ENCODE measurements at regions not wholly inside any gene's neighbourhood (a gene's known extent, or its start where the extent isn't known, plus 50 kb on each side); places are given as distances from the start of the nearest gene placed in this dataset.

- Mint-ChIP-seq H3K4me3 (no peak overlapping the region), H3K27ac (no peak overlapping the region), H3K9me3 (no peaks in the 10 kb centered on the region), H3K27me3 (peaks cover 0 to 3% of the 10 kb centered on the region in 2 donors), H3K36me3 (no peaks in the 10 kb centered on the region), H3K4me1 (peaks cover 0 to 7% of the 10 kb centered on the region in 2 donors)
- DNase-seq (no peak), ATAC-seq (replicated peaks) (no peak)
These were observed 287.6 kb upstream of the PWP1 start for GRCh38 chr12:107397890-107398500.

- Mint-ChIP-seq H3K4me1 (peaks cover 0 to 7% of the 10 kb centered on the region in 2 donors), H3K4me3 (no peak overlapping the region), H3K36me3 (no peaks in the 10 kb centered on the region), H3K27me3 (peaks cover 0 to 3% of the 10 kb centered on the region in 2 donors), H3K27ac (no peak overlapping the region), H3K9me3 (no peaks in the 10 kb centered on the region)
- DNase-seq (no peak), ATAC-seq (replicated peaks) (no peak)
These were observed 286.6 kb upstream of the PWP1 start for GRCh38 chr12:107399046-107399445.

DNA sequence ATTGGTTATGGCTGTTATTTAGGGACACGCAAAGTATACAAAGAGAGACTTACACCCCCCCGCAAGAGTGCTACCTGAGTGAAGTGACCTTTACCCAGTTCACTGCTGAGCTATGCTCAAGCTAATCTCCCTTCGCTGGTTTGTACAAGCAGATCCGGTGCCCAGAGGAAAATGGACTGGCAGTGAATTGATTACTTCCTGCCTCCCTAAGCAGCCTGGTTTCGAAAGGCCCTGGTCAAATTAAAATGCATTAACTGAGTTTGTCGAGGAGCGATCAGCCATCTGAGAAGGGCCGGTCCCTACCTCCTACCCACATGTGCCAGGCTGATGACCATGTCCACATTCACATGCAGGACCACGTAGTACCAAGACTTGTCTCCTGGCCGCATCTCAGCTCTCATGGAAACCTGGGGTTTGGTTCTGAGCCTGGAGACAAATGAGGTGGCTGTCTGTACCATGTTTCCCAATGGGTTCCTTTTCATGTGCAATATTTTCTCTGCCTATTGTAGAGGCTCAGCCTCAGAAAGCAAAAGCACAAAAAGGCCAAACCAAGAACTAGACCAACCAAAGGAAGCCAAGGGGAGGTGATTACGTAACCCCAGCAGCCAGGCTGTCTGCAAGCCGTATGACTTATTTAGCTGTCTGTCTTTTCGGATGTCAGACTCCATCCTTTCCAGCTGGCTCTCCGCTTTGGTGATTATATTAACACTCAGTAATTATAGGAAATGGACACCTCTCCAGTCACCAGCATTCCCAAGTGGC, 284.7 kb upstream of the PWP1 start:
- H3K36me3 Mint-ChIP-seq = no peaks in the 10 kb centered on the region
- no peak for ATAC-seq (replicated peaks)
- H3K9me3 Mint-ChIP-seq = no peaks in the 10 kb centered on the region
- H3K27ac Mint-ChIP-seq = no peak overlapping the region
- H3K4me3 Mint-ChIP-seq = no peak overlapping the region
- peaks cover 0 to 3% of the 10 kb centered on the region in 2 donors for H3K27me3 Mint-ChIP-seq
- no peak for DNase-seq
- H3K4me1 Mint-ChIP-seq = no peaks in the 10 kb centered on the region

DNA sequence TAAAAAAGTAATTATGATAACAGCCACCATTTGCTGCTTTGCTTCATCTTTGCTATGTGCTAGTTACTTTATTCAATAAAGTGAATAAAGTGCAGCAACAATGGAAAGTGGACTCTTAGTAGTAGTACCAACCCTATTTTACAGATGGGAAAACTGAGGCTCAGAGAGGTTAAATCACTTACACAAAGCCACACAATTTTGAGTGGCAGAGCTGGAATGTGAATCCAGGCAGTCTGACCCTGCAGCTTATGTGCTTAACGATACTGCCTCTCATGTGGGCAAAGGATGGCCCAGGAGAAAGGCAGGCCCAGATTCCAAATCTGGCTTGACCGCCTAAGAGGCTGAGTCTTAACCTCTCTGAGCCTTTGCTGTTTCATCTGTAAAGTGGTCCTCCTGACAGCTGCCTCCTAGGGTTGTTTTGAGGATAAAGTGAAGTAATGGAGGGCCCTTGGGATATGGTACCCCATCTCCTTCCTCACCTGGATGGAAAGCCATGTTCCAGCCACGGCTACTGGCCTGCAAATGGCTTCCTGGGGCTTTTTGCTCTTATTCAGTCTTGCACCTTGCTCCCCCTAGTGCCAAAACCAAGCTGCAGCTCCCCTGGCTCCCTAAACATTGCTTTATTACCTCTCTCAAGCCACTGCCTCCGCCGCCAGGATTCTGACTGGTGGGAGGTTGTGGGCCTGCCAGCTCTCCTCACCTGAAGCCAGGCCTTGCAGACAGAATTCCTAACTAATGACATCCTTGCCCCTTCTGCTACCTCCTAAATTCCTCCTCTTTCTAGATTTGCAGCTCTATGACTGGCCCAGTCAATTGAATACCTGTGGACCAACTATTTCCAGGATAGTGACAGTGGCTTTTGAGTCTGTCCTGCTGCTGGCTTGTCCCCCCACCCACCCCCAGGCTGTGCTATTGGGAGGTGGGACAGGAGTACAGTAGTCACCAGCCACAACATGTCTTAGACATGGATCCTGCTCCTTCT, 283.3 kb upstream of the PWP1 start:
- Mint-ChIP-seq H3K27ac (no peak overlapping the region), H3K9me3 (no peaks in the 10 kb centered on the region), H3K4me1 (no peaks in the 10 kb centered on the region)

DNA sequence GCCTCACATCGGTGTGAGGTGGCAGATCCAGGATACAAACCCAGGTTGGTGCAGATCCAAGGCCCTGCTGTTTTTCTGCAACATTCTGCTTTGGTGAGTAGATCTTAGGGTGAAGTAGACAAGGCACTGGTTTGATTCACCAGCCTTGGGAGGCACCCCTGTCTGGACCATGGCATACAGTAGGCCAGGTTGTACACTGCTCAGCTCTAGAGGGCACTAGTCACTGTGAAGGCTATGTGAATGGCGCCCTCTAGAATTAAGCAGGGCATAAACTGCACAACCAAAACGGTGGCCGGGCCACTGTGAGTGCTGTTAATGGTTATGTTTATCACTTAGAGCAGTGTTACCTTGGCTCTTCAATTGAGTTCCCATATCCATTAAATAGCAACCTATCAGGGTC, 280.6 kb upstream of the PWP1 start:
- H3K4me1 Mint-ChIP-seq = no peaks in the 10 kb centered on the region
- ATAC-seq (replicated peaks) (peak; percentile 86 to 91), DNase-seq (no peak)
- no peak overlapping the region for H3K4me3 Mint-ChIP-seq
- no peaks in the 10 kb centered on the region for H3K36me3 Mint-ChIP-seq
- H3K9me3 Mint-ChIP-seq = no peaks in the 10 kb centered on the region
- H3K27me3 Mint-ChIP-seq = no peaks in the 10 kb centered on the region
- H3K27ac Mint-ChIP-seq = no peak overlapping the region

More for the DNA sequence above, 283.3 kb upstream of the PWP1 start:
- peaks cover 0 to 3% of the 10 kb centered on the region in 2 donors for H3K27me3 Mint-ChIP-seq
- ATAC-seq (replicated peaks) (peak; percentile 68 to 84), DNase-seq (peak; percentile 19)
- no peak overlapping the region for H3K4me3 Mint-ChIP-seq
- H3K36me3 Mint-ChIP-seq = no peaks in the 10 kb centered on the region

DNA sequence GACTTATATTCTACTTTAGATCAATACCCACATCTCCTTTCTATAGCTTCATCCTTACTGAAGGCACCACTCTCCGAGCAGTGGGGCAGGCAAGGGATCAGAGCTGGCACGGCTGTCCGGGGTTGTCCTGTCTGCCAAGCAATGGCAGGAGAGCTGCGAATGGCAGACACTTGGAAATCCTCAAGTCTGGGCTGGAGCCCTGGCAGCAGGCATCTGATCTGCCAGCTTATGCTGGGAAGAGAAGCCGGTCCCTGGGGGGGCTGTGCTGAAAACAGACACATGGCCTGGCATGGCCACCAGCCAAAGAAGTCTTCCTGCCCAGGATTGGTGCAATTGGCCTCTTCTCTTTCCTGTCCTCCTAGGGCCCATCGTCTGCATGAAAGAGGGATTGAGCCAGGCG, 280.2 kb upstream of the PWP1 start:
- DNase-seq (no peak), ATAC-seq (replicated peaks) (no peak)
- no peak overlapping the region for H3K4me3 Mint-ChIP-seq
- no peaks in the 10 kb centered on the region for H3K36me3 Mint-ChIP-seq
- H3K4me1 Mint-ChIP-seq = no peaks in the 10 kb centered on the region
- no peak overlapping the region for H3K27ac Mint-ChIP-seq
- H3K9me3 Mint-ChIP-seq = no peaks in the 10 kb centered on the region
- H3K27me3 Mint-ChIP-seq = no peaks in the 10 kb centered on the region

DNA sequence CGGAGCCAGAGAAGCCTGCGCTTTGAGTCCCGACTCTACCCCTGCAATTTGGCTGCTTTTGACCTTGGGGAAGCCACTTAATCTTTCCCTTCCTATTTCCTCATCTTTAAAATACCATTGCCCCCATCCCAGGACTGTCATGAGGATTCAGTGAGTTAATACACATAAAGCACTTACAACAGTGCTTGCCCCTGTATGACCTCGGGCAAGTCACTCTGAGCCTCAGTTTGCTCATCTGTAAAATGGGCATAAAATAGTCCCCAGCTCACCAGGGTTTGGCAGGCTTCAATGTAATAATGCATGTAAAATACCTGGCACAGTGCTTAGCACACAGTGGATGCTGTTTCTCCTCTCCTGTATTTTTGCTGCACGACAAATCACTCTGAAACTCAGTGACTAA, 278.7 kb upstream of the PWP1 start:
- DNase-seq = no peak
- no peak for ATAC-seq (replicated peaks)
- H3K36me3 Mint-ChIP-seq = no peaks in the 10 kb centered on the region
- H3K27me3 Mint-ChIP-seq = no peaks in the 10 kb centered on the region
- no peaks in the 10 kb centered on the region for H3K4me1 Mint-ChIP-seq
- no peaks in the 10 kb centered on the region for H3K9me3 Mint-ChIP-seq
- H3K4me3 Mint-ChIP-seq = no peak overlapping the region
- H3K27ac Mint-ChIP-seq = no peak overlapping the region

DNA sequence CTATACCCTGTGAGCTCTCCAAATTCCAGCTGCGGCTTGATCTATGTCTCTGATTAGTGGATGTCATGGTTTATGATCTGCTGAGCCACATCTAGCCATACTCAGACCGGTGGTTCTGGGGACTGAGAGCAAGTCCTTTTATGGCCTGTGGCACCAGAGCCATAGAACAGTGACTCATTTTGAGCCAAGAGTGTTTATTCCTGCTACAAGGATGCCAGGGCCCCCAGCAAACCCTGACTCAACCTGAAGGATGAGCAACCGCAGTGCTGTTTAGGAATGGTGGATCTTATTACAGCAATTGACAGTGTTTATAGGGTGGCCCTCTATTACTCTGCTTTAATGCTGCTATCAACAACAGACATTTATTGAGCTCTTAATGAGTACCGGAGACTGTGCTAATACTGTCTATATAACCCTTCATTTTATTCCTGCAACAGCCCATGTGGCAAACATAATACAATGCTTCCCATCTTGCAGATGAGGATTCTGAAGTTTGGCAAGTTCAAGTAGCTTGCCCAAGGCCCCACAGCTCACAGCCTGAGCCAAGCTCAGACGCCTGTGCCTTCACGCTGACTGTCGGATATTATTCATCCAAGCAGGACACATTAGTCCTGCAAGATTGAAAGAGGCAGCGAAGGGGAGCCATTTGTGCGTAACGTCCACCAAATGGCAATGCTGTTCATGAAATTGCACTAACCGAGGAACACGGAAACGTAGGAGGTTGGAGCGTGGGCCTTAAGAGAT, 273.6 kb upstream of the PWP1 start:
- no peak for DNase-seq
- no peaks in the 10 kb centered on the region for H3K36me3 Mint-ChIP-seq
- no peak overlapping the region for H3K4me3 Mint-ChIP-seq
- H3K27ac Mint-ChIP-seq = no peak overlapping the region
- no peaks in the 10 kb centered on the region for H3K4me1 Mint-ChIP-seq
- H3K9me3 Mint-ChIP-seq = no peaks in the 10 kb centered on the region
- H3K27me3 Mint-ChIP-seq = peaks cover 0 to 4% of the 10 kb centered on the region in 2 donors
- ATAC-seq (replicated peaks) = no peak

- no peaks in the 10 kb centered on the region for H3K4me1 Mint-ChIP-seq
- no peak overlapping the region for H3K27ac Mint-ChIP-seq
- ATAC-seq (replicated peaks) (no peak), DNase-seq (no peak)
- H3K4me3 Mint-ChIP-seq = no peak overlapping the region
- H3K27me3 Mint-ChIP-seq = peaks cover 0 to 4% of the 10 kb centered on the region in 2 donors
- peaks cover 0 to 2% of the 10 kb centered on the region in 2 donors for H3K9me3 Mint-ChIP-seq
- no peaks in the 10 kb centered on the region for H3K36me3 Mint-ChIP-seq
These were observed 270.5 kb upstream of the PWP1 start for GRCh38 chr12:107415071-107415470.

DNA sequence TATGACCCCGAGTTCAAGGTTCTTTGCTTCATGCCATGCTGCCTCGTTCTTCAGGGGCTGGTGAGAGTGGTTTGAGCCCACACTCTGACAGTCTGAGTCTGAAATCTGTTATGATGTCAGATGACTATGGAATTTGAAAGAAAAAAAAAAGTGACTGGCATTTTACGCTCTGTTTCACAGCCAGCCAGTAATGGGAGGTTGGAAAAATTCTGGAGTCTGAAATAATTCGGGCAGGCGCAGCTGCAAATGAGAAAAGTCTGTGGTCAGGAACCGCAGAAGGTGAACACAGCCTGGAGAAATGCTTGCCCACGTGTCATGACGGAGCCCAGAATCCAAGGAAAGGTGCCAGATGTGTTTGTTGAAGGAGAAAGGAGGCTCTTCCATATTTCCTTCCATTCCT, 269.8 kb upstream of the PWP1 start:
- Mint-ChIP-seq H3K27me3 (peaks cover 0 to 4% of the 10 kb centered on the region in 2 donors), H3K4me1 (no peaks in the 10 kb centered on the region), H3K36me3 (no peaks in the 10 kb centered on the region), H3K27ac (no peak overlapping the region), H3K4me3 (no peak overlapping the region), H3K9me3 (peaks cover 0 to 4% of the 10 kb centered on the region in 2 donors)
- DNase-seq (no peak), ATAC-seq (replicated peaks) (no peak)

DNA sequence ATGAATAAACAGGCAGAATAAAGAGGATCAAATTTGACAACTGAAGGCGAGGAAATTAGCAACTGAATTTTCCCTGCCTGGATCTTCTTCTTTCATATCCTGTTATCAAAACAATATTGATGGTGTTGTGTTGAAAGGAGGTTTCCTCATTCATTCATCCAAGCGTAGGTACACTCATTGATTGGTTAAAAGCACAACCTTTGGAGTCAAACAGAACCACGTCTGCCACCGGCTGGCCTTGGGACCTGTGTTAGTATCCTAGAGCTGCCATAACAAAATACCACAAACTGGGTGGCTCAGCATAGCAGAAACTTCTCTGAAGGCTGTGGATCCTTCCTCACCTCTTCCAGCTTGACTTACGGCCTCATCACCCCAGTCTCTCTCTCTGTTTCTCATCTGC, 268.6 kb upstream of the PWP1 start:
- DNase-seq (no peak), ATAC-seq (replicated peaks) (no peak)
- Mint-ChIP-seq H3K27me3 (peaks cover 0 to 4% of the 10 kb centered on the region in 2 donors), H3K9me3 (peaks cover 0 to 4% of the 10 kb centered on the region in 2 donors), H3K27ac (no peak overlapping the region), H3K36me3 (no peaks in the 10 kb centered on the region), H3K4me3 (no peak overlapping the region), H3K4me1 (no peaks in the 10 kb centered on the region)

- H3K9me3 Mint-ChIP-seq = peaks cover 0 to 4% of the 10 kb centered on the region in 2 donors
- H3K4me3 Mint-ChIP-seq = no peak overlapping the region
- H3K27ac Mint-ChIP-seq = no peak overlapping the region
- H3K36me3 Mint-ChIP-seq = no peaks in the 10 kb centered on the region
- no peaks in the 10 kb centered on the region for H3K4me1 Mint-ChIP-seq
- DNase-seq (no peak), ATAC-seq (replicated peaks) (no peak)
- H3K27me3 Mint-ChIP-seq = peaks cover 0 to 4% of the 10 kb centered on the region in 2 donors
These were observed 266.6 kb upstream of the PWP1 start for GRCh38 chr12:107418981-107419380.

GRCh38 chr12:107423531-107423930, 262.1 kb upstream of the PWP1 start:
- ATAC-seq (replicated peaks) (no peak), DNase-seq (no peak)
- no peak overlapping the region for H3K27ac Mint-ChIP-seq
- H3K4me3 Mint-ChIP-seq = no peak overlapping the region
- peaks cover 2 to 9% of the 10 kb centered on the region in 2 donors for H3K36me3 Mint-ChIP-seq
- H3K9me3 Mint-ChIP-seq = peaks cover 4 to 7% of the 10 kb centered on the region in 2 donors
- no peaks in the 10 kb centered on the region for H3K4me1 Mint-ChIP-seq
- H3K27me3 Mint-ChIP-seq = peaks cover 0 to 5% of the 10 kb centered on the region in 2 donors

All from stimulated activated naive B cell treated with anti-CD40 and anti-IgM and Interleukin-4, amounts not matched to agents 10 μg/mL and 1 μg/mL and 100 μg/mL, for 72 hours (primary cell).